Spleen (tissue), 11 donors: ENCODE measurements at regions not wholly inside any gene's neighbourhood (a gene's known extent, or its start where the extent isn't known, plus 50 kb on each side); places are given as distances from the start of the nearest gene placed in this dataset.
"Not testable (repeated sequence)": the region's sequence is repeated elsewhere in the genome, so short reads cannot be mapped to it uniquely, and the experiment has no call there.

ENCODE experiments used
- DNase-seq: peaks from one replicate; pipeline ENCODE4 v3.0.0-alpha.2; 2020
- H3K27ac ChIP-seq, 8 donors: fragments of 200-600 bp; sonication (generic) in 7 of 8; 1 replicate in 4 of 8; 2 replicates in 4 of 8; pipeline versions ENCODE4 v1.5.0 to v1.8.0; 2016 to 2021; ENCODE audit warnings: inconsistent platforms in 4 of 8, mild to moderate bottlenecking in 4 of 8, moderate library complexity in 1 of 8
- H3K27me3 ChIP-seq, 7 donors: fragments of 200-600 bp; sonication (generic) in 6 of 7; replicated peaks in 1 of 7; 1 replicate in 4 of 7; 2 replicates in 3 of 7; pipeline versions ENCODE4 v1.5.0 to v1.8.0; 2016 to 2021; ENCODE audit warnings: inconsistent platforms in 3 of 7, mild to moderate bottlenecking in 1 of 7
- H3K36me3 ChIP-seq, 6 donors: fragments of 200-600 bp; sonication (generic) in 5 of 6; 1 replicate in 4 of 6; 2 replicates in 2 of 6; pipeline versions ENCODE4 v1.5.0 to v1.8.0; 2016 to 2021; ENCODE audit warnings: inconsistent platforms in 2 of 6
- H3K4me1 ChIP-seq, 6 donors: fragments of 200-600 bp; sonication (generic) in 5 of 6; 1 replicate in 3 of 6; 2 replicates in 3 of 6; pipeline versions ENCODE4 v1.5.0 to v1.8.0; 2016 to 2021; ENCODE audit warnings: inconsistent platforms in 3 of 6
- H3K4me3 ChIP-seq, 8 donors: fragments of 200-600 bp; sonication (generic) in 7 of 8; 1 replicate in 4 of 8; 2 replicates in 4 of 8; pipeline versions ENCODE4 v1.5.0 to v1.8.0; 2016 to 2021; ENCODE audit warnings: inconsistent platforms in 4 of 8, mild to moderate bottlenecking in 4 of 8, moderate library complexity in 2 of 8
- H3K9me3 ChIP-seq, 8 donors: fragments of 200-600 bp; sonication (generic) in 7 of 8; 1 replicate in 4 of 8; 2 replicates in 4 of 8; pipeline versions ENCODE4 v1.5.0 to v1.8.0; 2016 to 2021; ENCODE audit warnings: inconsistent platforms in 4 of 8
- CTCF ChIP-seq, 11 experiments: fragments of 200-600 bp in 7 of 11; fragments of 450-650 bp in 4 of 11; sonication (generic) in 4 of 11; IDR thresholded peaks in 8 of 11; conservative IDR thresholded peaks in 3 of 11; 1 replicate in 7 of 11; 2 replicates in 4 of 11; pipeline versions ENCODE4 v1.4.0 to v1.8.0; 2016 to 2021; ENCODE audit warnings: antibody characterized with exemption in 11 of 11, inconsistent platforms in 4 of 11, mild to moderate bottlenecking in 1 of 11
- POLR2A ChIP-seq, 3 donors: fragments of 450-650 bp; IDR thresholded peaks; one replicate each; pipeline ENCODE4 v1.5.1; 2017; ENCODE audit warnings: antibody characterized with exemption in 3 of 3, mild to moderate bottlenecking in 1 of 3
- POLR2AphosphoS5 ChIP-seq, 3 donors: sonication (generic); formaldehyde crosslinking; IDR thresholded peaks; one replicate each; pipeline ENCODE4 v1.5.1; 2017; ENCODE audit warnings: antibody characterized with exemption in 3 of 3
- WGBS, 5 donors: extraction: QIAGEN DNeasy Blood & Tissue Kit in 3 of 5; methylation state at CpG; one replicate each; pipeline versions ENCODE4 v1.1.5 to v1.1.7; 2013 to 2018; 5-methylcytosine and 5-hydroxymethylcytosine counted together
- intact Hi-C: fragments of 100-400 bp; cut with DNase I; formaldehyde crosslinking; loops from one replicate; pipeline ENCODE4 v1.15.0; 2023; ENCODE audit warnings: low total_unique reads
- donor health status: healthy with polysubstance abuse.
- donor health status: DM: no; HTN: no; CAD: no; lungs with moderate emphysema.
- donor health status: DM: no; HTN: no; CAD: no.
- donor health status: Bipolar disorder and iron deficiency.
- donor health status: healthy.
- donor health status: DM: no; HTN: no; CAD: no.
- donor health status: DM: yes; HTN: yes; CAD: no.

- Histone ChIP-seq H3K9me3 (no peaks in the 10 kb centered on the region), H3K27me3 (no peaks in the 10 kb centered on the region), H3K27ac (no peak overlapping the region), H3K4me1 (no peaks in the 10 kb centered on the region), H3K36me3 (no peaks in the 10 kb centered on the region), H3K4me3 (no peak overlapping the region)
- 40 to 68% (median 60%) methylated on average over 1 of the region's 1 CpG for WGBS, 5 donors
- intact Hi-C loops = no loop called here
- no peak for TF ChIP-seq POLR2AphosphoS5 (IDR thresholded peaks at IDR 0.05)
- no peak for TF ChIP-seq CTCF (IDR thresholded peaks at IDR 0.05 in 8 of 11, conservative IDR thresholded peaks at IDR 0.05 in 3 of 11)
- TF ChIP-seq POLR2A (IDR thresholded peaks at IDR 0.05) = no peak
- no peak for DNase-seq
These were observed 79.9 kb upstream of the FOXI2 start for GRCh38 chr10:127657056-127657455.

- H3K27me3 ChIP-seq, H3K36me3 ChIP-seq, H3K27ac ChIP-seq, H3K4me1 ChIP-seq, H3K4me3 ChIP-seq, intact Hi-C loops, DNase-seq, H3K9me3 ChIP-seq: not testable (repeated sequence)
- 30 to 51% (median 37%) methylated on average over 3 of the region's 3 CpGs for WGBS, 5 donors
These were observed 60.6 kb upstream of the FOXI2 start for GRCh38 chr10:127676430-127676829.

- no peak for DNase-seq
- Histone ChIP-seq H3K4me1 (no peaks in the 10 kb centered on the region), H3K36me3 (no peaks in the 10 kb centered on the region), H3K27me3 (no peaks in the 10 kb centered on the region), H3K4me3 (no peak overlapping the region), H3K9me3 (no peaks in the 10 kb centered on the region), H3K27ac (no peak overlapping the region)
- intact Hi-C loops = no loop called here
- no peak for TF ChIP-seq POLR2A (IDR thresholded peaks at IDR 0.05)
- TF ChIP-seq CTCF (IDR thresholded peaks at IDR 0.05 in 8 of 11, conservative IDR thresholded peaks at IDR 0.05 in 3 of 11) = no peak
- no peak for TF ChIP-seq POLR2AphosphoS5 (IDR thresholded peaks at IDR 0.05)
- 70 to 81% (median 75%) methylated on average over 8 of the region's 8 CpGs for WGBS, 5 donors
These were observed 58.9 kb upstream of the FOXI2 start for GRCh38 chr10:127678091-127678490.

- no peaks in the 10 kb centered on the region for H3K4me1 ChIP-seq
- H3K36me3 ChIP-seq = no peaks in the 10 kb centered on the region
- no peak for DNase-seq
- H3K27me3 ChIP-seq = peaks cover 0 to 4% (median 0%) of the 10 kb centered on the region in 7 donors
- intact Hi-C loops = no loop called here
- no peak overlapping the region for H3K27ac ChIP-seq
- H3K9me3 ChIP-seq = no peaks in the 10 kb centered on the region
- H3K4me3 ChIP-seq = no peak overlapping the region
- 78 to 87% (median 83%) methylated on average over 3 of the region's 3 CpGs for WGBS, 5 donors
- TF ChIP-seq CTCF (IDR thresholded peaks at IDR 0.05 in 8 of 11, conservative IDR thresholded peaks at IDR 0.05 in 3 of 11) (peak in 1 of 11 experiments; percentile 25), POLR2AphosphoS5 (IDR thresholded peaks at IDR 0.05) (no peak), POLR2A (IDR thresholded peaks at IDR 0.05) (no peak)
These were observed 57.2 kb upstream of the FOXI2 start for GRCh38 chr10:127679642-127680255.
